ENCODE measurements at regions not wholly inside any gene's neighbourhood (a gene's known extent, or its start where the extent isn't known, plus 50 kb on each side); places are given as distances from the start of the nearest gene placed in this dataset.

DNA sequence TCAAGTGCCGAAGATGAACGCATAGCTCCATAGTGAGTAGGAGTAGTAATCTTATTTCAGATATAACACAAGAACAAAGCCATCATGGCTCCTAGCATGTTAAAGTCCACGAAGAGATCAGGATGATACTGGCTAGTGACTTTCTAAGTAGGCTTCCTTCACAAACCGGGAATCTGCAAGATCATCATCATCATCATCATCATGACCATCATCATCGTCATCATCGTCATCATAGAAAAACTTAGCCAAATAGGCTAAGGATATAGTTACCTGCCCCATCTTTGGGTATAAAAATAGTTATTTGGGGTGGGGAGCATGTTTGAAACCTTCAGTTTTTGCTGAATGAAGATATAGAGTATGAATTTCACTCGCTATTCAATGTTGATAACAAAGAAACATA is 57.9 kb downstream of the PYDC2 start:
- H3K9me3 ChIP-seq (ENCODE audit: control insufficient read depth, insufficient read depth, low read depth, low read length), result no peaks in the 10 kb centered on the region
- ChIA-PET POLR2A (no interaction called here), CTCF (no interaction called here)
- no peaks in the 10 kb centered on the region for H3K4me1 ChIP-seq (ENCODE audit: control insufficient read depth, insufficient read depth, low read length)
- peak; percentile 89 for TF ChIP-seq ZNF513 (tag by site-specific recombination; IDR thresholded peaks at IDR 0.05)
- TF ChIP-seq, protein P1, sequence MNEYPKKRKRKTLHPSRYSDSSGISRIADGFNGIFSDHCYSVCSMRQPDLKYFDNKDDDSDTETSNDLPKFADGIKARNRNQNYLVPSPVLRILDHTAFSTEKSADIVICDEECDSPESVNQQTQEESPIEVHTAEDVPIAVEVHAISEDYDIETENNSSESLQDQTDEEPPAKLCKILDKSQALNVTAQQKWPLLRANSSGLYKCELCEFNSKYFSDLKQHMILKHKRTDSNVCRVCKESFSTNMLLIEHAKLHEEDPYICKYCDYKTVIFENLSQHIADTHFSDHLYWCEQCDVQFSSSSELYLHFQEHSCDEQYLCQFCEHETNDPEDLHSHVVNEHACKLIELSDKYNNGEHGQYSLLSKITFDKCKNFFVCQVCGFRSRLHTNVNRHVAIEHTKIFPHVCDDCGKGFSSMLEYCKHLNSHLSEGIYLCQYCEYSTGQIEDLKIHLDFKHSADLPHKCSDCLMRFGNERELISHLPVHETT (tag by site-specific recombination; IDR thresholded peaks at IDR 0.05), result no peak
- H3K36me3 ChIP-seq (ENCODE audit: control insufficient read depth in 2 of 2, insufficient read depth in 1 of 2, low read length in 2 of 2), result no peaks in the 10 kb centered on the region
- H3K4me3 ChIP-seq (ENCODE audit: low read depth, low read length), result no peak overlapping the region
- no peak overlapping the region for H3K27ac ChIP-seq (ENCODE audit: extremely low read depth, low read depth, low read length)

- no peak overlapping the region for H3K4me3 ChIP-seq (ENCODE audit: low read depth, low read length)
- H3K27ac ChIP-seq (ENCODE audit: extremely low read depth, low read depth, low read length), result no peak overlapping the region
- no peaks in the 10 kb centered on the region for H3K36me3 ChIP-seq (ENCODE audit: control insufficient read depth in 2 of 2, insufficient read depth in 1 of 2, low read length in 2 of 2)
- H3K9me3 ChIP-seq (ENCODE audit: control insufficient read depth, insufficient read depth, low read depth, low read length), result no peaks in the 10 kb centered on the region
- ChIA-PET POLR2A (no interaction called here), CTCF (no interaction called here)
- TF ChIP-seq ZNF184 (tag by site-specific recombination; IDR thresholded peaks at IDR 0.05), result no peak
- TF ChIP-seq ZNF280D (tag by site-specific recombination; IDR thresholded peaks at IDR 0.05), result no peak
- TF ChIP-seq ZFHX2 (tag by site-specific recombination; conservative IDR thresholded peaks at IDR 0.05), result no peak
- no peak for TF ChIP-seq ZBTB8A (tag by site-specific recombination; IDR thresholded peaks at IDR 0.05)
- no peak for TF ChIP-seq ZNF16 (tag by site-specific recombination; IDR thresholded peaks at IDR 0.05; ENCODE audit: low read depth)
- no peaks in the 10 kb centered on the region for H3K4me1 ChIP-seq (ENCODE audit: control insufficient read depth, insufficient read depth, low read length)
Observed at GRCh38 chr3:191521055-191521454, 60.1 kb downstream of the PYDC2 start.

DNA sequence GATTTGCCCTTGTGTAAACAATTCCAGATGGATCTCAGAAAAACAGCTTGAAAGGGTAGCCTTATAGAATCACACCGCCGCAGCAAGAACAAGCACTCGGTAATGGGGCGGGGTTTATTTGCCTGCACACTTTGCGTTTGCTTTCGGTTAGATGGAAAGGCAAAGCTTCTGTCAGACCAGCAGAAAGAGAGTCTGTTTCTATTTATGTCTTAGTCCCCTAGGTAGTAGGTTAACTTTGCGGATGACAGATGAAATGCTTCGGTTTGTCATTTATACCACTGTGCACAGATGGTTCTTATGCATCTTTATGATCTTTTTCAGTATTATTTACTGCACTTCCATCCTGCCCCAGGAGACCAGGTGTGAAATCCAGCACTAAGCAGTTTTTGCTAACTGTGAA is 62.2 kb downstream of the PYDC2 start:
- Histone ChIP-seq H3K4me1 (ENCODE audit: control insufficient read depth, insufficient read depth, low read length) (no peaks in the 10 kb centered on the region), H3K27ac (ENCODE audit: extremely low read depth, low read depth, low read length) (no peak overlapping the region), H3K4me3 (ENCODE audit: low read depth, low read length) (no peak overlapping the region), H3K9me3 (ENCODE audit: control insufficient read depth, insufficient read depth, low read depth, low read length) (no peaks in the 10 kb centered on the region), H3K36me3 (ENCODE audit: control insufficient read depth in 2 of 2, insufficient read depth in 1 of 2, low read length in 2 of 2) (no peaks in the 10 kb centered on the region)
- no peak for TF ChIP-seq ATF2 (tag by site-specific recombination; IDR thresholded peaks at IDR 0.05; ENCODE audit: low read depth)
- no peak for TF ChIP-seq REST (tag by site-specific recombination; IDR thresholded peaks at IDR 0.05)
- TF ChIP-seq PRDM10 (tag by site-specific recombination; IDR thresholded peaks at IDR 0.05), result no peak
- no peak for TF ChIP-seq ZSCAN16 (tag by site-specific recombination; IDR thresholded peaks at IDR 0.05)
- no peak for TF ChIP-seq ZNF791 (tag by site-specific recombination; IDR thresholded peaks at IDR 0.05)
- no peak for TF ChIP-seq SALL2 (tag by site-specific recombination; IDR thresholded peaks at IDR 0.05; ENCODE audit: borderline replicate concordance)
- no peak for TF ChIP-seq ZBTB8A (tag by site-specific recombination; IDR thresholded peaks at IDR 0.05)
- no peak for TF ChIP-seq PRDM1 (tag by site-specific recombination; IDR thresholded peaks at IDR 0.05)
- ChIA-PET CTCF (interaction anchor here (0.7 kb wide), 1 partner anchor 198 kb away, joined by 3 read pairs; no protein-coding TSS in a partner anchor), POLR2A (no interaction called here)

All from HEK293 (cell line).